Mesenchymal stem cell (in vitro differentiated cells and primary cell): ENCODE measurements at regions not wholly inside any gene's neighbourhood (a gene's known extent, or its start where the extent isn't known, plus 50 kb on each side); places are given as distances from the start of the nearest gene placed in this dataset.
"Not testable (repeated sequence)": the region's sequence is repeated elsewhere in the genome, so short reads cannot be mapped to it uniquely, and the experiment has no call there.

ENCODE experiments used
- DNase-seq: peaks from one replicate; pipeline ENCODE4 v3.0.0-alpha.2; 2013
- H2AFZ ChIP-seq: one replicate; pipeline ENCODE4 v1.6.1; 2013; ENCODE audit warnings: low read depth, mild to moderate bottlenecking, control low read depth, inconsistent platforms, low read length, moderate library complexity
- H2AK5ac ChIP-seq: 2 replicates; pipeline ENCODE4 v1.6.1; 2013; ENCODE audit warnings: low read length, moderate library complexity, mild to moderate bottlenecking, inconsistent platforms; ENCODE audit not compliant: severe bottlenecking
- H2BK120ac ChIP-seq: one replicate; pipeline ENCODE4 v1.6.1; 2013; ENCODE audit warnings: low read depth, mild to moderate bottlenecking, inconsistent platforms, low read length, moderate library complexity
- H2BK12ac ChIP-seq, 2 experiments: one replicate each; pipeline ENCODE4 v1.6.1; 2013; ENCODE audit warnings: inconsistent platforms in 2 of 2, low read length in 2 of 2, mild to moderate bottlenecking in 2 of 2, moderate library complexity in 2 of 2, control low read depth in 1 of 2
- H2BK15ac ChIP-seq: one replicate; pipeline ENCODE4 v1.6.1; 2013; ENCODE audit warnings: mild to moderate bottlenecking, low read depth, inconsistent platforms; ENCODE audit not compliant: poor library complexity, severe bottlenecking
- H2BK5ac ChIP-seq: 2 replicates; pipeline ENCODE4 v1.6.1; 2013; ENCODE audit warnings: low read depth, mild to moderate bottlenecking, low read length, control low read depth, inconsistent platforms; ENCODE audit not compliant: poor library complexity, severe bottlenecking
- H3K14ac ChIP-seq, 2 experiments: one replicate each; pipeline ENCODE4 v1.6.1; 2013; ENCODE audit warnings: inconsistent platforms in 2 of 2, low read length in 2 of 2, control low read depth in 1 of 2, mild to moderate bottlenecking in 1 of 2, moderate library complexity in 1 of 2
- H3K18ac ChIP-seq, 2 experiments: one replicate each; pipeline ENCODE4 v1.6.1; 2013; ENCODE audit warnings: inconsistent platforms in 2 of 2, low read length in 2 of 2, control low read depth in 1 of 2, low read depth in 1 of 2, mild to moderate bottlenecking in 1 of 2
- H3K23ac ChIP-seq, 2 experiments: one replicate each; pipeline ENCODE4 v1.6.1; 2013; ENCODE audit warnings: inconsistent platforms in 2 of 2, low read length in 2 of 2, mild to moderate bottlenecking in 2 of 2, moderate library complexity in 2 of 2, control low read depth in 1 of 2
- H3K27ac ChIP-seq: 2 replicates; pipeline ENCODE4 v1.5.1; 2013; ENCODE audit warnings: mild to moderate bottlenecking, moderate library complexity, low read length, control low read depth, inconsistent platforms; ENCODE audit not compliant: poor library complexity, severe bottlenecking
- H3K27me3 ChIP-seq, 2 experiments: 2 replicates each; pipeline versions ENCODE4 v1.6.1 to v1.7.0; 2013; ENCODE audit warnings: low read length in 2 of 2, mild to moderate bottlenecking in 2 of 2, moderate library complexity in 2 of 2, control low read depth in 1 of 2, inconsistent platforms in 1 of 2; ENCODE audit not compliant: control insufficient read depth in 1 of 2, insufficient read depth in 1 of 2
- H3K36me3 ChIP-seq, 2 experiments: 2 replicates each; pipeline versions ENCODE4 v1.6.1 to v1.7.0; 2013; ENCODE audit warnings: low read length in 2 of 2, control low read depth in 1 of 2, inconsistent platforms in 1 of 2, low read depth in 1 of 2, mild to moderate bottlenecking in 1 of 2; ENCODE audit not compliant: insufficient read depth in 2 of 2, control insufficient read depth in 1 of 2
- H3K4ac ChIP-seq, 2 experiments: one replicate each; pipeline ENCODE4 v1.6.1; 2013; ENCODE audit warnings: inconsistent platforms in 2 of 2, low read length in 2 of 2, mild to moderate bottlenecking in 2 of 2, moderate library complexity in 2 of 2, control low read depth in 1 of 2, low read depth in 1 of 2
- H3K4me1 ChIP-seq: 2 replicates; pipeline ENCODE4 v1.6.1; 2013; ENCODE audit warnings: low read depth, low read length, control low read depth; ENCODE audit not compliant: control insufficient read depth, insufficient read depth
- H3K4me2 ChIP-seq: 2 replicates; pipeline ENCODE4 v1.6.1; 2013; ENCODE audit warnings: low read length, mild to moderate bottlenecking, inconsistent platforms; ENCODE audit not compliant: poor library complexity, severe bottlenecking
- H3K4me3 ChIP-seq, 2 experiments: 2 replicates each; pipeline versions ENCODE4 v1.5.1 to v1.7.0; 2013; ENCODE audit warnings: low read length in 2 of 2, mild to moderate bottlenecking in 2 of 2, control low read depth in 1 of 2, low read depth in 1 of 2; ENCODE audit not compliant: insufficient read depth in 1 of 2
- H3K79me1 ChIP-seq: replicated peaks from 2 replicates; pipeline ENCODE4 v1.6.1; 2013; ENCODE audit warnings: mild to moderate bottlenecking, control low read depth, low read length, inconsistent platforms; ENCODE audit not compliant: poor library complexity, severe bottlenecking
- H3K9ac ChIP-seq: 2 replicates; pipeline ENCODE4 v1.7.0; 2013; ENCODE audit warnings: mild to moderate bottlenecking, low read length, moderate library complexity
- H3K9me3 ChIP-seq: 2 replicates; pipeline ENCODE4 v1.7.0; 2013; ENCODE audit warnings: mild to moderate bottlenecking, low read length; ENCODE audit not compliant: control insufficient read depth
- H4K8ac ChIP-seq: one replicate; pipeline ENCODE4 v1.6.1; 2013; ENCODE audit warnings: inconsistent platforms, mild to moderate bottlenecking, low read length, moderate library complexity
- H4K91ac ChIP-seq: one replicate; pipeline ENCODE4 v1.6.1; 2013; ENCODE audit warnings: mild to moderate bottlenecking, low read length, inconsistent platforms
- WGBS: methylation state at CpG from one replicate; pipeline ENCODE4 v1.1.7; 2013; ENCODE audit warnings: mixed read lengths; 5-methylcytosine and 5-hydroxymethylcytosine counted together

DNA sequence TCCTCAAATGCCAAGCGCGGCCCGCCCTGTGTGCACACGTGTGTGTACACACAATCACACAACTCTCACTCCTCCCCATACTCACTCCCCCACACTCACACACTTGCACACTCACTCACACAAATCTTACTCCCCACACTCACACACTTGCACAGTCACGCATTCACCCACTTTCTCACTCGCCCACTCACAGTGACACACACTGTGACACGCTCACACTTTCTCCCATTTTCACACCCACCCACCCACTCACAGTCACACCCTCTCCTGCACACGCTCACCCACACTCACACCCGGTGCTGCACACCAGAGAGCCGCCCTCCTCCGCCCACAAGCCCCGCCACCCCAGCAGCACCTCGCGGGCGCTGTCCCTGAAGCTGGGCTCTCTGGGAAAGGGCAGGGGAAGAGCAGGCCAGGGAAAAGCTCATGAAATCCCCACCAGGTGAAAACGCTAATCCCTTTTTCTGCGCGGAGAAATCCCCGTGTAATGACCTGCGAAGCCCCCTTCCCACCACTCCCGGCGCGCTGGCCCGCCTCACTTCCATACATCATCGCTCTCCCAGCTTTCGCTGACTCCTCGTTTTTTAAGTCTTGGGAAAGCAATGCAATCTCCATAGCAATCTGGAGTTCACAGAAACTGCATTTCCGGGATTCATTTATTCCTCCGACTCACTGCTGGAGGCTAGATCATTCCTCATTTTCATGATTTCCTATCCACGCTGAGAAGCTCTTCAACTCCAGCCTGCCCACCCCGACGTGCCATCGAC is 211.6 kb upstream of the LRRC61 start:
- H3K4me3 ChIP-seq, H3K4ac ChIP-seq, H2AK5ac ChIP-seq, H3K36me3 ChIP-seq, H4K91ac ChIP-seq, H2BK5ac ChIP-seq, H3K9me3 ChIP-seq, H3K18ac ChIP-seq, H3K27ac ChIP-seq, H3K79me1 ChIP-seq, H2BK120ac ChIP-seq, H2BK15ac ChIP-seq, H3K4me2 ChIP-seq, H2BK12ac ChIP-seq, H4K8ac ChIP-seq, DNase-seq, H3K14ac ChIP-seq, H3K23ac ChIP-seq, H2AFZ ChIP-seq, H3K4me1 ChIP-seq, H3K27me3 ChIP-seq, H3K9ac ChIP-seq: not testable (repeated sequence)
- 50% methylated on average over 17 of the region's 33 CpGs for WGBS

DNA sequence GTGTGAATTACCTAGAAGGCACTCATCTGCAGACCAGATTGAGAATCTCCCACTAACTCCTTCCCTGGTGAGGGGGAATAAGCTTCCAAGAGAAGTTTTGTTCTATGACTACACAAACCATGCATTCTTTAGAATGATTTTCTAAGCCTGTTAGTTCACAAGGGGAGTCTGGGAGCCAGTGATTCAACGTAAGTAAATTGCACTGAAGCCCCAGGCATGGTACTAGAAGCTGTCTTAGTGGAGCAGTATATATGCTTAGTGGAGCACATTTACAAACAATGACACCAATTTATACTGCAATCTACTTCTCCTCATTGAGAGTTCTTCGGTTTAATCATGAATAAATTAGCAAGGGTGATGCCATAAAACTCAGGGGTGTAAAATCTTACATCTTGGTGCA is 209.9 kb upstream of the LRRC61 start:
- H2BK120ac ChIP-seq, H2BK12ac ChIP-seq, H3K36me3 ChIP-seq, H3K23ac ChIP-seq, H2AFZ ChIP-seq, H3K9me3 ChIP-seq, H3K18ac ChIP-seq, H3K79me1 ChIP-seq, DNase-seq, H3K4me2 ChIP-seq, H3K4me3 ChIP-seq, H3K4me1 ChIP-seq, H4K91ac ChIP-seq, H2BK5ac ChIP-seq, H3K4ac ChIP-seq, H4K8ac ChIP-seq, H2BK15ac ChIP-seq, H3K27ac ChIP-seq, H3K27me3 ChIP-seq, H2AK5ac ChIP-seq, H3K9ac ChIP-seq, H3K14ac ChIP-seq: not testable (repeated sequence)
- WGBS = no CpG with 5 or more reads among the region's 2 CpGs

DNA sequence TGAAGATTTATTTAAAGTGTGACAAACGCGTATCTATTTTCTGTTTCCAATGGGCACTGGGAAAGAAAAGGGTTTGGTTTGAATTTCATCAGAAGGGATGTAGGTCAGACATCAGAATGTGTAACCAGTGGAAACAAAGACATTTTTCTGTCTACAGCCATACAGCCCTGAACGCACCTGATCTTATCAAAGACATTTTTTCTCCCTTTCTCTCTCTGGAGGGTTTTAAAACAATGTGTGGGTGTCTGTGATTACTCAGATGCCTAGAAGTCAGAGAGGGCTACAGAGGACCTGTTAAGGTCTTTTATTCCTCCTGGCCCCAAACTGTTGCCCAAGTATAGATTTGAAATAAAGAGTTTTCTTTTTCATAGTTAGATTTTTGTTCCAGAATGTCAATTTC is 208.6 kb upstream of the LRRC61 start:
- H3K9me3 ChIP-seq, H3K4me3 ChIP-seq, H3K18ac ChIP-seq, H3K9ac ChIP-seq, H2BK120ac ChIP-seq, H4K8ac ChIP-seq, H3K36me3 ChIP-seq, H3K27ac ChIP-seq, H2BK15ac ChIP-seq, H3K27me3 ChIP-seq, DNase-seq, H3K4me2 ChIP-seq, H3K14ac ChIP-seq, H2BK12ac ChIP-seq, H2BK5ac ChIP-seq, H3K4ac ChIP-seq, H4K91ac ChIP-seq, H3K79me1 ChIP-seq, H3K4me1 ChIP-seq, H2AK5ac ChIP-seq, H2AFZ ChIP-seq, H3K23ac ChIP-seq: not testable (repeated sequence)
- 84% methylated on average over 2 of the region's 3 CpGs for WGBS

DNA sequence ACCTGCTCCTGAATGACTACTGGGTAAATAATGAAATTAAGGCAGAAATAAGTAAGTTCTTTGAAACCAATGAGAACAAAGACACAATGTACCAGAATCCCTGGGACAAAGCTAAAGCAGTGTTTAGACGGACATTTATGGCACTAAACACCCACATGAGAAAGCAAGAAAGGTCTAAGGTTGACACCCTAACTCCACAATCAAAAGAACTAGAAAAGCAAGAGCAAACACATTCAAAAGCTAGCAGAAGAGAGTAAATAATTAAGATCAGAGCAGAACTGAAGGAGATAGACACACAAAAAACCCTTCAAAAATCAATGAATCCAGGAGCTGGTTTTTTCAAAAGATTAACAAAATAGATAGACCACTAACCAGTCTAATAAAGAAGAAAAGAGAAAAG is 203.2 kb upstream of the LRRC61 start:
- not testable (repeated sequence) for H3K4me3 ChIP-seq, H3K27me3 ChIP-seq, H3K9me3 ChIP-seq, H2AFZ ChIP-seq, H4K8ac ChIP-seq, H3K4ac ChIP-seq, H4K91ac ChIP-seq, DNase-seq, H3K9ac ChIP-seq, H3K4me2 ChIP-seq, H2AK5ac ChIP-seq, H3K27ac ChIP-seq, H2BK120ac ChIP-seq, H3K23ac ChIP-seq, H3K79me1 ChIP-seq, H2BK5ac ChIP-seq, H3K4me1 ChIP-seq, H2BK15ac ChIP-seq, H3K36me3 ChIP-seq, H3K18ac ChIP-seq, H3K14ac ChIP-seq, H2BK12ac ChIP-seq
- WGBS = no CpG with 5 or more reads among the region's 1 CpG
